Breast epithelium (tissue), 4 donors: ENCODE measurements at regions not wholly inside any gene's neighbourhood (a gene's known extent, or its start where the extent isn't known, plus 50 kb on each side); places are given as distances from the start of the nearest gene placed in this dataset.

Experiments
- DNase-seq, 2 donors: peaks; one replicate each; pipeline ENCODE4 v3.0.0-alpha.2; 2019; ENCODE audit warnings: low spot score in 2 of 2
- H3K27ac ChIP-seq, 2 donors: fragments of 200-600 bp; sonication (generic) in 1 of 2; one replicate each; pipeline ENCODE4 v1.5.1; 2016 to 2019; ENCODE audit warnings: mild to moderate bottlenecking in 1 of 2
- H3K27me3 ChIP-seq, 2 donors: fragments of 200-600 bp; sonication (generic) in 1 of 2; one replicate each; pipeline versions ENCODE4 v1.5.1 to v1.6.0; 2017 to 2019; ENCODE audit warnings: control low read depth in 1 of 2, mild to moderate bottlenecking in 1 of 2
- H3K36me3 ChIP-seq: fragments of 200-600 bp; one replicate; pipeline ENCODE4 v1.5.1; 2019
- H3K4me1 ChIP-seq, 2 donors: fragments of 200-600 bp; sonication (generic); one replicate each; pipeline ENCODE4 v1.5.1; 2016 to 2019; ENCODE audit warnings: control low read depth in 1 of 2
- H3K4me3 ChIP-seq, 3 donors: fragments of 200-600 bp; sonication (generic); 1 replicate in 2 of 3; 2 replicates in 1 of 3; pipeline ENCODE4 v1.5.1; 2016 to 2019; ENCODE audit warnings: mild to moderate bottlenecking in 3 of 3, moderate library complexity in 2 of 3
- H3K9me3 ChIP-seq, 2 donors: fragments of 200-600 bp; sonication (generic) in 1 of 2; one replicate each; pipeline ENCODE4 v1.5.1; 2016 to 2019; ENCODE audit warnings: control low read depth in 1 of 2
- CTCF ChIP-seq, 3 donors: fragments of 450-650 bp; IDR thresholded peaks; one replicate each; pipeline ENCODE4 v1.5.1; 2016 to 2017; ENCODE audit warnings: antibody characterized with exemption in 3 of 3, mild to moderate bottlenecking in 3 of 3, moderate library complexity in 3 of 3
- POLR2A ChIP-seq: fragments of 450-650 bp; IDR thresholded peaks from one replicate; pipeline ENCODE4 v1.6.1; 2016; ENCODE audit warnings: antibody characterized with exemption, mild to moderate bottlenecking, moderate library complexity
- POLR2AphosphoS5 ChIP-seq, 3 donors: sonication (generic); formaldehyde crosslinking; IDR thresholded peaks; one replicate each; pipeline ENCODE4 v1.6.1; 2017; ENCODE audit warnings: antibody characterized with exemption in 3 of 3
- intact Hi-C: fragments of 100-400 bp; cut with DNase I; formaldehyde crosslinking; loops from one replicate; pipeline ENCODE4 v1.15.1; 2023; ENCODE audit warnings: low total_unique reads

- no peak for TF ChIP-seq CTCF (IDR thresholded peaks at IDR 0.05)
- TF ChIP-seq POLR2AphosphoS5 (IDR thresholded peaks at IDR 0.05), result no peak
- no peak for TF ChIP-seq POLR2A
- H3K27me3 ChIP-seq, result no peaks in the 10 kb centered on the region
- no peaks in the 10 kb centered on the region for H3K4me1 ChIP-seq
- H3K36me3 ChIP-seq, result no peaks in the 10 kb centered on the region
- no peak for DNase-seq
- no peaks in the 10 kb centered on the region for H3K9me3 ChIP-seq
- H3K4me3 ChIP-seq, result no peak overlapping the region
- intact Hi-C loops, result no loop called here
- no peak overlapping the region for H3K27ac ChIP-seq
Observed at GRCh38 chr4:160347197-160347596, 1244.3 kb downstream of the RAPGEF2 start.

GRCh38 chr4:160350944-160351343 lies 1248.1 kb downstream of the RAPGEF2 start:
- no peak for DNase-seq
- Histone ChIP-seq H3K4me3 (no peak overlapping the region), H3K9me3 (no peaks in the 10 kb centered on the region), H3K27me3 (no peaks in the 10 kb centered on the region), H3K36me3 (no peaks in the 10 kb centered on the region), H3K4me1 (no peaks in the 10 kb centered on the region), H3K27ac (no peak overlapping the region)
- intact Hi-C loops, result no loop called here
- TF ChIP-seq POLR2A, result no peak
- no peak for TF ChIP-seq CTCF (IDR thresholded peaks at IDR 0.05)
- no peak for TF ChIP-seq POLR2AphosphoS5 (IDR thresholded peaks at IDR 0.05)

- H3K27me3 ChIP-seq, result no peaks in the 10 kb centered on the region
- intact Hi-C loops, result no loop called here
- no peaks in the 10 kb centered on the region for H3K9me3 ChIP-seq
- no peak overlapping the region for H3K27ac ChIP-seq
- no peaks in the 10 kb centered on the region for H3K4me1 ChIP-seq
- DNase-seq, result no peak
- no peaks in the 10 kb centered on the region for H3K36me3 ChIP-seq
- H3K4me3 ChIP-seq, result no peak overlapping the region
- no peak for TF ChIP-seq POLR2AphosphoS5 (IDR thresholded peaks at IDR 0.05)
- no peak for TF ChIP-seq POLR2A
- TF ChIP-seq CTCF (IDR thresholded peaks at IDR 0.05), result no peak
Observed at GRCh38 chr4:160352637-160353036, 1249.8 kb downstream of the RAPGEF2 start.

GRCh38 chr4:160353548-160353947 lies 1250.7 kb downstream of the RAPGEF2 start:
- H3K27ac ChIP-seq, result no peak overlapping the region
- H3K9me3 ChIP-seq, result no peaks in the 10 kb centered on the region
- TF ChIP-seq POLR2A, result no peak
- no peak for TF ChIP-seq POLR2AphosphoS5 (IDR thresholded peaks at IDR 0.05)
- no peak for TF ChIP-seq CTCF (IDR thresholded peaks at IDR 0.05)
- no peaks in the 10 kb centered on the region for H3K27me3 ChIP-seq
- H3K4me1 ChIP-seq, result no peaks in the 10 kb centered on the region
- intact Hi-C loops, result no loop called here
- no peak for DNase-seq
- no peak overlapping the region for H3K4me3 ChIP-seq
- no peaks in the 10 kb centered on the region for H3K36me3 ChIP-seq

- intact Hi-C loops, result no loop called here
- Histone ChIP-seq H3K27me3 (no peaks in the 10 kb centered on the region), H3K4me1 (no peaks in the 10 kb centered on the region), H3K27ac (no peak overlapping the region), H3K9me3 (peaks cover 0 to 9% of the 10 kb centered on the region in 2 donors), H3K4me3 (no peak overlapping the region), H3K36me3 (no peaks in the 10 kb centered on the region)
- TF ChIP-seq POLR2A (no peak), CTCF (IDR thresholded peaks at IDR 0.05) (no peak), POLR2AphosphoS5 (IDR thresholded peaks at IDR 0.05) (no peak)
- no peak for DNase-seq
Observed at GRCh38 chr4:160362478-160362877, 1259.6 kb downstream of the RAPGEF2 start.
